NCI-H1105 (cell line): ENCODE measurements at regions not wholly inside any gene's neighbourhood (a gene's known extent, or its start where the extent isn't known, plus 50 kb on each side); places are given as distances from the start of the nearest gene placed in this dataset.
A peak's percentile ranks its signal among the peaks of the same experiment; 100 is the strongest.
"Not testable (repeated sequence)": the region's sequence is repeated elsewhere in the genome, so short reads cannot be mapped to it uniquely, and the experiment has no call there.

Source experiments
- DNase-seq: peaks from one replicate; lab custom pipeline; 2025; lab: John Stamatoyannopoulos, UW

GRCh38 chr1:194816859-194817258 is 1630.4 kb upstream of the B3GALT2 start:
- no peak for DNase-seq

GRCh38 chr1:194813096-194813495 is 1626.7 kb upstream of the B3GALT2 start:
- peak; percentile 0 for DNase-seq

GRCh38 chr1:194809665-194810064 is 1623.3 kb upstream of the B3GALT2 start:
- no peak for DNase-seq

- DNase-seq = no peak
Observed at GRCh38 chr1:194809215-194809614, 1622.8 kb upstream of the B3GALT2 start.

GRCh38 chr1:194807530-194808220 is 1621.3 kb upstream of the B3GALT2 start:
- DNase-seq = no peak

- DNase-seq = no peak
Observed at GRCh38 chr1:194802572-194802971, 1616.2 kb upstream of the B3GALT2 start.

GRCh38 chr1:194795917-194796593 is 1609.6 kb upstream of the B3GALT2 start:
- no peak for DNase-seq

GRCh38 chr1:194787001-194787400 is 1600.6 kb upstream of the B3GALT2 start:
- no peak for DNase-seq

- DNase-seq = no peak
Observed at GRCh38 chr1:194786027-194786426, 1599.6 kb upstream of the B3GALT2 start.

GRCh38 chr1:194776657-194777056 is 1590.2 kb upstream of the B3GALT2 start:
- DNase-seq = no peak

- no peak for DNase-seq
Observed at GRCh38 chr1:194774535-194774934, 1588.1 kb upstream of the B3GALT2 start.

- no peak for DNase-seq
Observed at GRCh38 chr1:194755241-194755994, 1569.0 kb upstream of the B3GALT2 start.

- not testable (repeated sequence) for DNase-seq
Observed at GRCh38 chr1:194738843-194739242, 1552.4 kb upstream of the B3GALT2 start.

GRCh38 chr1:194734970-194735369 is 1548.6 kb upstream of the B3GALT2 start:
- DNase-seq = no peak

GRCh38 chr1:194731025-194731424 is 1544.6 kb upstream of the B3GALT2 start:
- no peak for DNase-seq

- no peak for DNase-seq
Observed at GRCh38 chr1:194730304-194730703, 1543.9 kb upstream of the B3GALT2 start.

GRCh38 chr1:194723067-194723466 is 1536.7 kb upstream of the B3GALT2 start:
- no peak for DNase-seq

GRCh38 chr1:194717941-194718340 is 1531.5 kb upstream of the B3GALT2 start:
- no peak for DNase-seq

GRCh38 chr1:194717334-194717733 is 1530.9 kb upstream of the B3GALT2 start:
- no peak for DNase-seq

- DNase-seq = no peak
Observed at GRCh38 chr1:194710671-194711070, 1524.3 kb upstream of the B3GALT2 start.

- no peak for DNase-seq
Observed at GRCh38 chr1:194709439-194709838, 1523.0 kb upstream of the B3GALT2 start.

GRCh38 chr1:194707074-194707473 is 1520.7 kb upstream of the B3GALT2 start:
- no peak for DNase-seq
